DND-41 (cell line): ENCODE measurements at regions not wholly inside any gene's neighbourhood (a gene's known extent, or its start where the extent isn't known, plus 50 kb on each side); places are given as distances from the start of the nearest gene placed in this dataset.

Experiments used
- ATAC-seq: fragments of 200-7000 bp; cut with Tn5 transposase; 3 replicates; pipeline ENCODE4 v1.9.1; 2021; ENCODE audit warnings: low read depth; ENCODE audit not compliant: insufficient read depth
- DNase-seq: peaks from one replicate; pipeline ENCODE4 v3.0.0-alpha.2; 2020
- H2AFZ ChIP-seq: 2 replicates; pipeline ENCODE4 v1.6.0; 2012; ENCODE audit warnings: low read depth, low read length
- H3K27ac ChIP-seq: 2 replicates; pipeline ENCODE4 v1.5.1; 2012; ENCODE audit warnings: low read length, inconsistent platforms
- H3K27me3 ChIP-seq: fragments of 200-600 bp; sonication (generic); 2 replicates; pipeline ENCODE4 v1.6.0; 2012; ENCODE audit warnings: low read length, mild to moderate bottlenecking, inconsistent platforms; ENCODE audit not compliant: insufficient read depth, poor library complexity
- H3K36me3 ChIP-seq: 2 replicates; pipeline ENCODE4 v1.5.1; 2012; ENCODE audit warnings: low read length, inconsistent platforms; ENCODE audit not compliant: insufficient read depth
- H3K4me1 ChIP-seq: 2 replicates; pipeline ENCODE4 v1.5.1; 2012; ENCODE audit warnings: mild to moderate bottlenecking, low read length; ENCODE audit not compliant: insufficient read depth
- H3K4me2 ChIP-seq: 2 replicates; pipeline ENCODE4 v1.6.0; 2012; ENCODE audit warnings: mild to moderate bottlenecking, moderate library complexity, low read length, inconsistent platforms; ENCODE audit not compliant: insufficient read depth
- H3K4me3 ChIP-seq, 2 experiments: fragments of 200-600 bp in 1 of 2; shearing (Covaris generic) in 1 of 2; 2 replicates each; pipeline ENCODE4 v1.5.1; 2012 to 2016; ENCODE audit warnings: inconsistent platforms in 2 of 2, low read length in 2 of 2, mild to moderate bottlenecking in 2 of 2, low read depth in 1 of 2, moderate library complexity in 1 of 2
- H3K79me2 ChIP-seq: 2 replicates; pipeline ENCODE4 v1.6.0; 2012; ENCODE audit warnings: low read length, inconsistent platforms; ENCODE audit not compliant: insufficient read depth
- H3K9ac ChIP-seq: 2 replicates; pipeline ENCODE4 v1.6.0; 2012; ENCODE audit warnings: low read depth, mild to moderate bottlenecking, inconsistent platforms, low read length, moderate library complexity
- H3K9me3 ChIP-seq: 2 replicates; pipeline ENCODE4 v1.5.1; 2012; ENCODE audit warnings: low read length, moderate library complexity, mild to moderate bottlenecking, inconsistent platforms; ENCODE audit not compliant: insufficient read depth, severe bottlenecking
- H4K20me1 ChIP-seq: 2 replicates; pipeline ENCODE4 v1.6.0; 2012; ENCODE audit warnings: low read length; ENCODE audit not compliant: insufficient read depth
- EZH2 ChIP-seq: IDR thresholded peaks from 3 replicates; pipeline ENCODE4 v1.6.1; 2012; ENCODE audit warnings: borderline replicate concordance, low read depth, mild to moderate bottlenecking, moderate library complexity, low read length, inconsistent platforms; ENCODE audit not compliant: severe bottlenecking
- TF ChIP-seq, protein P1 (sequence below): IDR thresholded peaks from 2 replicates; pipeline ENCODE4 v1.5.1; 2012; ENCODE audit warnings: borderline replicate concordance, low read length, moderate library complexity, mild to moderate bottlenecking; ENCODE audit not compliant: poor library complexity, severe bottlenecking; ENCODE audit errors: extremely low read depth

DNA sequence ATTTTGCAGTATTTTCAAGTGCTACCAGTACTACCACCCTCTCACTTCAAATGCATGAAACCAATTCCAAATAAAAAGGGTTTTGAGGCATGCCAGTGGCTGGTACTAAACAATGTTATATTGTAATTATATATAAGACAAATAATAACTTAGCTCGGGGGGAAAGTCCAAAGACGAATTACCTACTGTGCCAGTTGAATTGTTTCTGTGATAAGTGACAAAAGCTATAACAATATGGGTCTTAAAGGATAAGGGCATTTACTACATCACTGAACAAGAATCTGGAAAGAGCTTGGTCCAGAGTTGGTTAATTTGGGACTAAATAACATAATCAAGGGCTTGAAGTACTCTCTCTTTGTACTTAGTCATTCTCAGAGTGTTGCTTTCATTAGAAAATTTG is 404.7 kb upstream of the CHAC2 start:
- Histone ChIP-seq H3K27me3 (no peaks in the 10 kb centered on the region), H4K20me1 (no peaks in the 10 kb centered on the region), H3K4me3 (no peak overlapping the region), H3K4me1 (no peaks in the 10 kb centered on the region), H2AFZ (no peak overlapping the region), H3K9me3 (no peaks in the 10 kb centered on the region), H3K27ac (no peak overlapping the region), H3K36me3 (no peaks in the 10 kb centered on the region), H3K4me2 (no peak overlapping the region), H3K9ac (no peak overlapping the region), H3K79me2 (no peaks in the 10 kb centered on the region)
- ATAC-seq, result no peak
- no peak for DNase-seq
- no peak for TF ChIP-seq EZH2
- TF ChIP-seq, protein P1, sequence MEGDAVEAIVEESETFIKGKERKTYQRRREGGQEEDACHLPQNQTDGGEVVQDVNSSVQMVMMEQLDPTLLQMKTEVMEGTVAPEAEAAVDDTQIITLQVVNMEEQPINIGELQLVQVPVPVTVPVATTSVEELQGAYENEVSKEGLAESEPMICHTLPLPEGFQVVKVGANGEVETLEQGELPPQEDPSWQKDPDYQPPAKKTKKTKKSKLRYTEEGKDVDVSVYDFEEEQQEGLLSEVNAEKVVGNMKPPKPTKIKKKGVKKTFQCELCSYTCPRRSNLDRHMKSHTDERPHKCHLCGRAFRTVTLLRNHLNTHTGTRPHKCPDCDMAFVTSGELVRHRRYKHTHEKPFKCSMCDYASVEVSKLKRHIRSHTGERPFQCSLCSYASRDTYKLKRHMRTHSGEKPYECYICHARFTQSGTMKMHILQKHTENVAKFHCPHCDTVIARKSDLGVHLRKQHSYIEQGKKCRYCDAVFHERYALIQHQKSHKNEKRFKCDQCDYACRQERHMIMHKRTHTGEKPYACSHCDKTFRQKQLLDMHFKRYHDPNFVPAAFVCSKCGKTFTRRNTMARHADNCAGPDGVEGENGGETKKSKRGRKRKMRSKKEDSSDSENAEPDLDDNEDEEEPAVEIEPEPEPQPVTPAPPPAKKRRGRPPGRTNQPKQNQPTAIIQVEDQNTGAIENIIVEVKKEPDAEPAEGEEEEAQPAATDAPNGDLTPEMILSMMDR, result no peak

DNA sequence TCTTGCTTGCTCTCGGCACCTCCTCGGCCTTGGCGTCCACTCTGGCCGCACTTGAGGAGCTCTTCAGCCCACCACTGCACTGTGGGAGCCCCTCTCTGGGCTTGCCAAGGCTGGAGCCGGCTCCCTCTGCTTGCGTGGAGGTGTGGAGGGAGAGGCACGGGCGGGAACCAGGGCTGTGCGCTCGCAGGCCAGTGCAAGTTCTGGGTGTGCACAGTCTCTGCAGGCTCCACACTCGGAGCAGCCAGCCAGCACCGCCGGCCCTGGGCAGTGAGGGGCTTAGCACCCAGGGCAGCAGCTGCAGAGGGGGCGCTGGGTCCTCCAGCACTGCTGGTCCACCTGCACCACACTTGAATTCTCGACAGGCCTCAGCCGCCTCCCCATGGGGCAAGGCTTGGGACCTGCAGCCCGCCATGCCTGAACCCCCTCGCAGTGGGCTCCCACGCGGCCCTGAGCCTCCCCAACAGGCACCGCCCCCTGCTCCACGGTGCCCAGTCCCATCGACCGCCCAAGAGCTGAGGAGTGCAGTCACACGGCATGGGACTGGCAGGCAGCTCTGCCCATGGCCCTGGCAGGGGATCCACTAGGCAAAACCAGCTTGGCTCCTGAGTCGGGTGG is 411.2 kb upstream of the CHAC2 start:
- H3K36me3 ChIP-seq, result no peaks in the 10 kb centered on the region
- H2AFZ ChIP-seq, result no peak overlapping the region
- no peaks in the 10 kb centered on the region for H3K4me1 ChIP-seq
- no peak overlapping the region for H3K4me3 ChIP-seq
- no peak overlapping the region for H3K9ac ChIP-seq
- no peak overlapping the region for H3K27ac ChIP-seq
- H3K79me2 ChIP-seq, result no peaks in the 10 kb centered on the region
- no peaks in the 10 kb centered on the region for H4K20me1 ChIP-seq
- TF ChIP-seq, protein P1, result no peak
- TF ChIP-seq EZH2, result no peak
- H3K9me3 ChIP-seq, result no peaks in the 10 kb centered on the region
- H3K4me2 ChIP-seq, result no peak overlapping the region
- ATAC-seq (no peak), DNase-seq (no peak)
- no peaks in the 10 kb centered on the region for H3K27me3 ChIP-seq

DNA sequence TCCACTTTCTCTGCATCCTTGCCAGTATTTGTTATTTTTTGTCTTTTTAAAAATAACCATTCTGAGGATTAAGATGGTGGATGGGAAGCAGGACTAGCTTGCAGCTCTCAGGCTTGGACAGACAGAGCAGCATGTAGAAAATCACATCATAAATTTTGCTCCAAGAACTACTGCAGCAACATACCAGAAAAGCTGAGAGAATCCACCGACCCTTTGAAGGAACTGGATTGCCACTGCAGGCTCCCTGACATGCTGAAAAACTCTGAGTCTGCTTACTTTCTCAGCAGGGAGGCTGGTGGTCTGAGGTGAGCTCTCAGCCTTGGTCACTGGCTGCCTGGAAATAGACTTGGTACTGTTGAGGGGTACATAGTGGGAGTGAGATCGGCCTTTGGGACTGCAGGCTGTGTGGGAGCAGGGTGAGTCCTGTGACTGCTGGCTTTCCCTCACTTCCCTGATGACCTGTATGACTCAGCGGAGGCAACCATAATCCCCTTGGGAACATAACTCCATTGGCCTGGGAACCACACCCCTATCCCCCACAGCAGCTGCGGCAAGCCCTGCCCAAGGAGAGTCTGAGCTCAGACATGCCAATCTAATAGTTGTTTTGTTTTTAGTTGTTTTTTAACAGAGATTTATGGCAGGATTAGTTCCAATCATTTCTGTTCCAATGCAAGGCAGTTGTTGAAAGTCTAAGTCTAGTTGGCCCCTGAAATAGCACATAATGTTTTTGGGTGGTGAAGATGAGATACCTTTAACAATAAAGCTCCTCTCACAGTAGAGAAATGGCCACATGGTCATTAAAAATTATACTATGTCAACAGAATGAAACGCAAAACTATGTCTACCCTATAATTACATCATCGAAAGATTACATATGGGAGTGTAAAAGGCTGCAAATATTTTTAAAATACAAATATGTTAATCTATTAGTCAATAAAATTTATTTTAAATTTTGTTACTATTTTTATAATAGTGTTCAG is 414.2 kb upstream of the CHAC2 start:
- H4K20me1 ChIP-seq, result no peaks in the 10 kb centered on the region
- no peaks in the 10 kb centered on the region for H3K9me3 ChIP-seq
- no peak overlapping the region for H2AFZ ChIP-seq
- DNase-seq (no peak), ATAC-seq (no peak)
- TF ChIP-seq, protein P1, result no peak
- no peak for TF ChIP-seq EZH2
- no peaks in the 10 kb centered on the region for H3K27me3 ChIP-seq
- H3K27ac ChIP-seq, result no peak overlapping the region
- no peaks in the 10 kb centered on the region for H3K79me2 ChIP-seq
- no peak overlapping the region for H3K4me2 ChIP-seq
- no peaks in the 10 kb centered on the region for H3K4me1 ChIP-seq
- H3K36me3 ChIP-seq, result no peaks in the 10 kb centered on the region
- no peak overlapping the region for H3K9ac ChIP-seq
- no peak overlapping the region for H3K4me3 ChIP-seq
